Activated CD8-positive, alpha-beta memory T cell treated with anti-CD3 and anti-CD28 coated beads, Interleukin-2, amount 50 U/mL, for 24 hours (primary cell): ENCODE measurements at regions not wholly inside any gene's neighbourhood (a gene's known extent, or its start where the extent isn't known, plus 50 kb on each side); places are given as distances from the start of the nearest gene placed in this dataset.

Source experiments
- DNase-seq: peaks from one replicate; pipeline ENCODE4 v3.0.0-alpha.2; 2020; ENCODE audit errors: extremely low read depth

- DNase-seq: no peak
Observed at GRCh38 chr10:94192974-94193373, 169.8 kb downstream of the NOC3L start.

- no peak for DNase-seq
Observed at GRCh38 chr10:94193466-94193924, 169.2 kb downstream of the NOC3L start.

DNA sequence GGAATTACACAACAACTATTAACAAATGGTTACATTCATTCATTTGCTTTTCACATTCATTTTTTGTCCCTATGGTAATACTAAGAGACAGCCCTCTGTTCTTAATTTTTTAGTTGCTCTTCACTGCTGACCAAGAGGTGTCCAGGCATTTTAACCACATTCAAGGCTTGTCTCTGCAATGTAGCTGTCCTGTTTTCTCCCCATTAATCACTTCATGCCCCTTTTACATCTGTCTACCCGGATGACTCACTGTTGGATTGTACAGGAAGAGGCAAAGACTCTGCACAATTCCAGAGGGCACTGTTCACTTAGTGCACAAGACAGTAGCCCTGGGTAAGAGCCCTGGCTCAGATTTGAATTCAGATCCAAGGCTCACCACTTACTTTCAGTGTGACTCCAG is 168.5 kb downstream of the NOC3L start:
- no peak for DNase-seq

DNA sequence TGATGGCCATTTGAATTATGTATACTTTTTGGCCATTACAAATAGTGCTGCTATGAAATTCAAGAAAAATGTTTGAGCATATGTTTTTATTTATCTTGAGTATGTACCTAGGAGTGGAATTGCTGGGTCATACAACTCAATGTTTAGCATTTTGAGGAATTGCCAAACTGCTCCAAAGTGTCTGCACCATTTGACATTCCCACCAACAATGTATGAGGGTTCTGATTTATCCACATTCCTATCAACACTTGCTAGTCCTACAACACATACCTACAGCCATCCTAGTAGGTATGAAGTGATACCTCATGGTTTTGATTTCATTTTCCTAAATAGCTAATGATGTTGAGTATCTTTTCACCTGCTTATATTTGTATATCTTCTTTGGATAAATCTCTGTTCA is 165.5 kb downstream of the NOC3L start:
- no peak for DNase-seq

- no peak for DNase-seq
Observed at GRCh38 chr10:94198324-94198723, 164.4 kb downstream of the NOC3L start.

DNA sequence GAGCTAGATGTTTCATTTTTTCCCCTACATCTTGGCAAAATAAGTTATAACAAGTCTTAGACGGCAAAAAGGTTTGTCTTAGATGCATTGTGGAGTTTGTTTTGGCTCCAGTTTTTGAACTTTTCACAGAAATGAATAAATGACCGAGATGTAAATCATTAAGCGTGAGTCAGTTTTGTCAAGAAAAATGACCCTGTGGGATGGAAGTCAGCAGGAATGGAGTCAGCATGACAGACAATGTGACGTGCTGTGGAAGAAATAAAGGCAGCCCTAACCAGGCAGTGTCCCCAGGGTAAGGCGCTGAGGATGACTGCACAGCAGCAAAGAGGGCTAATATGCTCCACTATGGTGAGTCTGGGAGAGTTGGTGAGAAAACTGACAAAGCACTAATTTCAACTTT is 163.2 kb downstream of the NOC3L start:
- no peak for DNase-seq

GRCh38 chr10:94200146-94200837 is 162.4 kb downstream of the NOC3L start:
- no peak for DNase-seq

DNA sequence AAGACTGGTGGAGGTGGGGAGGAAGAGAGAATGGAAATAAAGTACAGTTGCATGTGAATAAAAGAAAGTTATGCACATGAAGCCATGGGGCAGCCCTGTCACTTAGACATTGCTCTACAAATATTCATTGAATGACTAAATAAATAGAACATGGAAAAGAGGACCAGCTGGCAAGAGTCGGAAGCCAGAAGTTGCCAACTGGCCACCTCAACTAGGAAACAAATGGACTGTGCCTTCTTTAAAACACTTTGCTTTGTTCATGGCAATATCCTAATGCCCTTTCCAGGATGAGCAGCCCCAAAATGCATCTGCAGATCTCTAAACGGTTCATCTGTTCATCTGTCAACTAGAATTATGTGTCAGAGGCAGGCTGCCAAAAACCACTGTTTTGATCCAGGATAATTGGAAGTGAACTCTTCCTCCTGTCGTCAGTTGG is 157.3 kb downstream of the NOC3L start:
- DNase-seq: no peak

DNA sequence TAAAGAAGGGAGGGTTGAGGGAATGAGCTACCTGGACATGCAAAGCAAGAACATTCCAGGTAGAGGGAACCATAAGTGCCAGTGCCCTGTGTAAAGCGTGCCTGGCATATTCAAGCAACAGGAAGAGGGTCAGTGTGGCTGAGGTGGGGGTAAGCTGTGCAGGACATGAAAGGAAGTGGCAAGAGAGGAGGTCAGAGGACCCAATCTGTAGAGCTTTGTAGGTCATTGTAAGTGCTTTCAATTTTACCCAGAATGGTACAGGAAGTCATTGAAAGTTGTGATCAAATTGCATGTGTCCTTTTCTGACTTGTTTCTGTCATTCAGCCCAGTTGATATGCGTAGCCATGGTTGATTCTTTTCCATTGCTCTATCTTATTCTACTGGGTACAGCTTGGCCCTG is 156.6 kb downstream of the NOC3L start:
- DNase-seq: no peak

DNA sequence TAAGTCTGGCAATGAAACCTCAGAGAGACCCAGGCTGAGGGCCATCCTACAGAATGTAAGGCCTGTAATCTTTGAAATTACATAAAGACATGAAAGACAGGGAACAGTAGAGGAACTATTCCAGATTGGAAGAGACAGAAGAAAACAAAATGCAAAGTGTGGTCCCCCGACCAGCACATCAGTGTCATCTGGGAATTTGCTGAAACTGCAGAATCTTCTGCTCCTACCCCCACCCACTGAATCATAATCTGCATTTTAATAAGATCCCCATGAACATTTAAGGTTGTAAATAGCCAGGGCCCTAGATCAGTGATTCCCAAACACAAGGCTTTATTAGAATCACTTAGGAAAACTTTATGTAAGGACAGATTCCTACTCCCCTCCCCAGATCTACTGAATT is 154.4 kb downstream of the NOC3L start:
- no peak for DNase-seq

DNA sequence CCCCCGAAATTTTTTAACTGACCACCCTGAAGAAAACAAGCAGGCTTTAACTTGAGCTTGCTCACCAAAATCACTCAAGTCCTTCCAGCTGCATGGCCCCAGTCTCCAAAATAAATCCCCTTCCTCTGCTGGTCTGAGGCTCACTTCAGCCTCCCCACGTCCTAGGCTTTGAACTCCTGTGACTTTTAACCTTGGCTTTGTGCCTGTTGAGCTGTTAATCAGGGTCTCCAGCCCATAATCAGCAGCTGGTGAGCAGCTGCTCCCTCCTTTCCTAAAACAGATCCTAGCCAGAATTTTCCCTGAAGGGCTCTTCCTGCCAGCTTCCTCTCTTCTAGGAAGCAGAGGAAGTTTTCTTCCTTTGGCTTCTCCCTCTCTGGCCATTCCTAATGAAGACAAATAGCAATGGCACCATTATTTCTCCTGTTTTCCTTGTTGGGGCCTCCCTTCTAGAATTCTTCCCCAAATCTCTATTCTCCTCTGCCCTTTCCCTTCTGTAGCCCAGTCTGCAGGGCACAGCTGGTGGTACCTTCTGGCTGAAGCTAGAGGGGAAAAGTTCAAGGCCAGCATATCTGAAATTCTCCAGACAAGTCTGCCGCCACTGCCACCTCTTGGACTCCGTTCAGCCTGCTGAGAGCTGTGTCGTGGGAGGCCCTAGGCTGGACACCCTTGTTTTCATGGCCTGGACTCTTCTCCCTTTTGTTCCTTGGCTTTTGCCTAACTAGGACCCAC is 152.1 kb downstream of the NOC3L start:
- no peak for DNase-seq

DNA sequence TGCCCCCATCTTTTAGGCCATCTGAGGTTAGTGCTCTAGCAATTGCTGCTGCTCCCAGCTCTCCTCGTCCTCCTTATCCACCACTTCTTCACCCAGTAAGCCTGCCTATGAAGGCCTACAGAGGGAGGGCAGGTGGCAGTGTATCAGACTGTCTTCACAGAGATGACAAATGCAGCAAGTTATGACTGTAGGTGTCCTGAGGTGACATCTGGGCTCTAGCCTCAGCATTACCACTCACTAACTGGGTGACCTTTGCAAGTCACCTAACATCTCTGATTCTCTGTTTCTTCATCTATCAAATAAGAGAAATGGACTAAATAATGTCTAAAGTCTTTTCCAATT is 151.6 kb downstream of the NOC3L start:
- DNase-seq: no peak

DNA sequence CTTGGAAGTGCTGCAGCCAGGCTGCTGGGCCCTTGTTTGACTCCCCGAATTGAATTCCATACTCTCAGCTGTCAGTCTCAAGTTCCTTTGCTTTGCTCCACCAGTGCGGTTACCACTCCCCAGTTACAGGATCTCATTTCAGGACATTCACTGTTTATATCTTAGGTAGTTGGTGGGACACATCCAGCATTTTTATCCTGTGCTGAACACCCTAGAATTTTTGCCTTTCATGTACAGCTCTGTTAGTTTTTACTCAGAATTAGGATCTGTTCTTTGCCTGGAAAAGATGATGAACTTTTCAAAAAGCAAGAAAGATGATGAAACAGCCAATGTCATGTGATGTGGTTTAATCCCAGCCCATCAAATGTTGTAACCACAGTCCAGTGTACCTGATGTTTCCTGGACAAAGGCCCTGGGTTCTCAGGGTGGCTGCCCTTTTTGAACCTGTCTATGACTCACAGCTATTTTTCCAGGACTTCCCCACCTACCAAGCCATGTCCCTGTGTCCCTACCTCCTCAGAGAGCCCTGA is 149.7 kb downstream of the NOC3L start:
- no peak for DNase-seq

- DNase-seq: no peak
Observed at GRCh38 chr10:94213980-94214379, 148.8 kb downstream of the NOC3L start.

DNA sequence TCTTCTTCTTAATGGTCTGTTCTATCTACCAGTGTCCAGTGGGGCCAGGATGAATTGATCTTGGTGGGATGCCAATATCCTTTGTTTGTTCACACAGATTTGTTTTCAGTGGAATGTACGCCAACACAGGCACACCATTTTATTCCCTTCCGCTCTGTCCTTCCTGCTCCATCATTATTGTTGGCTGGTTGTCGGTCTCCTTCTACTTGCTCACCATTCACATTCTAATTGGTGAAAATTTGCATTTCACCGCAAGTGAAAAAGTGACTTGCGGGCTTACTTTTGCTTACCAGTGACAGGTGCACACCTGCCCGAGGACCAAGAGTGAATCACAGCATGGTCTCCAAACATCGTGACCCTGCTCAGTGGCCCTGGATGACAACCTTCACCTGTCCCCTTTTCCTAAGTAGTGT is 148.3 kb downstream of the NOC3L start:
- DNase-seq: no peak

- no peak for DNase-seq
Observed at GRCh38 chr10:94216201-94216600, 146.5 kb downstream of the NOC3L start.

GRCh38 chr10:94217411-94217810 is 145.3 kb downstream of the NOC3L start:
- DNase-seq: no peak

DNA sequence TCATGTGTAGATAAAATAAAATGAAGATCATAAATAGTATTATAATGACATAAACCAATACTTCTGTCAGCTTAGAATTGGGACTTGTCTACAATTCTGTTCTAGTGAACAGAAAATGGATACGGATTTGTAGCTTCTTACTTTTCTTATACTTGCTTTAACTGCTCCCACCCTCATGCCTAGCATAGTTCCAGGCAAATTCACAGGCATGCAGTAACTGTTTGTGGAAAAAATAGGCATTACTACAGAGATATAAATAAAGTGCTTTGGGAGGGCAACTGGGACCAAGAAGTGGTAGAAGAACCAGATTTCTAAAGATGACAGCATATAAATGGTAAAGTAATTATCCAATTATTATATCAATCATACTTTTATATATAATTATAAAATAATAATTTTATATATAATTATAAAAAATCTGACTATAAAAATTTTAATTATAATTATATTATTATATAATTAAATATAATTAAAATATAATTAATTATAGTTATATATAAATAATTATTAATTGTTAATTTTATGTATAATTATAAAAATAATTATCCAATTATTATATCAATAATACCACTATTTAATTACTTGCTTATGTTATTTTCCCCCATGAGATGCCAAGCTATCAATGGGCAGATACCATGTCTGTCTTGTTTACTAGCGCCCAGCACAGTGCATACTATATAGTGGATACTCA is 144.1 kb downstream of the NOC3L start:
- no peak for DNase-seq

DNA sequence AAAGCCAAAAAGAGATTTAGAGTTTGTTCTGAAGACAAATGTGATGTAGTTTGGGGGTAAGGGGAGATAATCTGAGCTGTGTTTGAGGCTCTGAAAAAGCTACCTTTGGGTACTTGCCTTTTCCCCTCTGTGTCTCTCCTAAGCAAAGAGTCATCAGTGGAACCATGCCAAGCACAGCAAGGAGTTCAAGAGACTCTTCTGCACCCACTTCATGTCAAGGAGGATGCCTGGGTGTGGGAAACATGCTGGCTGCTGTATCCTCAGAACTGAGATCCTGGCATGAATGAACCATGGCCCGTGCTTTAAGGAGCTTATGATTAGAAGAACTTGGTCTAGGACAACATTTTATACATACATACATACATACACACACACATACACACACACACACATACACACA is 142.9 kb downstream of the NOC3L start:
- no peak for DNase-seq

GRCh38 chr10:94220717-94221116 is 142.0 kb downstream of the NOC3L start:
- DNase-seq: no peak

DNA sequence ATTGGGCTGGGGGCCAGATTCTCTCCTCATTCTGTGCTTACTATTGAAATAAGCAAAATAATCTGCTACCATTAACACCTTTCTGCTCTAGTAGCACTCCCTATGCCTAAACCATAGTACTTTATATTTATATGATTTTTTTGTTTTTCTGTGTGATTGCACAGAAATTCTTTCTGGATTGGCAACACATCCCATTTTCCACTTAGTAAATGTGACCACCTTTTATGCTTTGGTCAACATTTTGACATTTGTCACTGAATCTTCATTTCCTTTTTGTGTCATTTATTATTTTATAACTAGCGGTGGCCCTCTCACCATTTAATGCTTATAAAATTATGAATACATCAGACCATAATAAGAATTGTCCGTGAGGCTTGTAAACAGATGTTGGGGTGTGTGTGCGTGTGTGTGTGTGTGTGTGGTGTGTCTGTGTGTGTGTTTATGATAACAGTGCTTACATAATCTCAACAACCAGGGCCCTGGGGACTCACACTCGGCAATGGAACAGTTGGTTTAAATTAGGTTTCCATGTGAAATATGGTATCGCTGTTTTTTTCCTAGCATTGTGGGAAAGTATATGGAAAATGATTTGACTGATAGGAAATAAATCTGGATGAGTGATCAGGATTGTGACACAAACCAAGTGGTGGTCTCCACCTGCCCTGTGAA is 138.9 kb downstream of the NOC3L start:
- DNase-seq: no peak

- DNase-seq: no peak
Observed at GRCh38 chr10:94224656-94225055, 138.1 kb downstream of the NOC3L start.
